Stimulated activated CD4-positive, alpha-beta T cell treated with anti-CD3 and anti-CD28 coated beads, Interleukin-15, amount 100 ng/mL, for 1 hour (primary cell): ENCODE measurements at regions not wholly inside any gene's neighbourhood (a gene's known extent, or its start where the extent isn't known, plus 50 kb on each side); places are given as distances from the start of the nearest gene placed in this dataset.
"Not testable (repeated sequence)": the region's sequence is repeated elsewhere in the genome, so short reads cannot be mapped to it uniquely, and the experiment has no call there.

Source experiments
- DNase-seq, 2 donors: peaks; one replicate each; pipeline ENCODE4 v3.0.0-alpha.2; 2020; ENCODE audit warnings: low read depth in 1 of 2, low spot score in 1 of 2

- DNase-seq, result no peak
These were observed 447.7 kb upstream of the DPPA4 start for GRCh38 chr3:109784852-109785631.

- DNase-seq, result no peak
These were observed 465.9 kb upstream of the DPPA4 start for GRCh38 chr3:109803274-109803673.

- DNase-seq, result no peak
These were observed 467.4 kb upstream of the DPPA4 start for GRCh38 chr3:109804697-109805096.

GRCh38 chr3:109806929-109807328, 469.6 kb upstream of the DPPA4 start:
- DNase-seq, result peak in 1 of 2 donors; percentile 4

- DNase-seq, result no peak
These were observed 472.2 kb upstream of the DPPA4 start for GRCh38 chr3:109809513-109809912.

- DNase-seq, result no peak
These were observed 480.7 kb upstream of the DPPA4 start for GRCh38 chr3:109818081-109818480.

GRCh38 chr3:109819734-109820133, 482.4 kb upstream of the DPPA4 start:
- no peak for DNase-seq

GRCh38 chr3:109825971-109826810, 488.8 kb upstream of the DPPA4 start:
- no peak for DNase-seq

GRCh38 chr3:109831403-109831802, 494.1 kb upstream of the DPPA4 start:
- DNase-seq, result no peak

- no peak for DNase-seq
These were observed 498.6 kb upstream of the DPPA4 start for GRCh38 chr3:109835958-109836357.

GRCh38 chr3:109851854-109852253, 514.5 kb upstream of the DPPA4 start:
- DNase-seq, result no peak

GRCh38 chr3:109852283-109852682, 514.9 kb upstream of the DPPA4 start:
- no peak for DNase-seq

GRCh38 chr3:109853077-109853731, 515.9 kb upstream of the DPPA4 start:
- no peak for DNase-seq

GRCh38 chr3:109863701-109864100, 526.4 kb upstream of the DPPA4 start:
- no peak for DNase-seq

- no peak for DNase-seq
These were observed 527.1 kb upstream of the DPPA4 start for GRCh38 chr3:109864452-109864851.

- no peak for DNase-seq
These were observed 532.2 kb upstream of the DPPA4 start for GRCh38 chr3:109869586-109869985.

- DNase-seq, result no peak
These were observed 537.8 kb upstream of the DPPA4 start for GRCh38 chr3:109874896-109875708.

- not testable (repeated sequence) for DNase-seq
These were observed 540.3 kb upstream of the DPPA4 start for GRCh38 chr3:109877616-109878015.

GRCh38 chr3:109882144-109882543, 544.8 kb upstream of the DPPA4 start:
- no peak for DNase-seq

- DNase-seq, result no peak
These were observed 549.9 kb upstream of the DPPA4 start for GRCh38 chr3:109887293-109887692.

GRCh38 chr3:109888026-109888425, 550.7 kb upstream of the DPPA4 start:
- DNase-seq, result no peak
